ENCODE measurements at regions not wholly inside any gene's neighbourhood (a gene's known extent, or its start where the extent isn't known, plus 50 kb on each side); places are given as distances from the start of the nearest gene placed in this dataset.
"Not testable (repeated sequence)": the region's sequence is repeated elsewhere in the genome, so short reads cannot be mapped to it uniquely, and the experiment has no call there.

DNA sequence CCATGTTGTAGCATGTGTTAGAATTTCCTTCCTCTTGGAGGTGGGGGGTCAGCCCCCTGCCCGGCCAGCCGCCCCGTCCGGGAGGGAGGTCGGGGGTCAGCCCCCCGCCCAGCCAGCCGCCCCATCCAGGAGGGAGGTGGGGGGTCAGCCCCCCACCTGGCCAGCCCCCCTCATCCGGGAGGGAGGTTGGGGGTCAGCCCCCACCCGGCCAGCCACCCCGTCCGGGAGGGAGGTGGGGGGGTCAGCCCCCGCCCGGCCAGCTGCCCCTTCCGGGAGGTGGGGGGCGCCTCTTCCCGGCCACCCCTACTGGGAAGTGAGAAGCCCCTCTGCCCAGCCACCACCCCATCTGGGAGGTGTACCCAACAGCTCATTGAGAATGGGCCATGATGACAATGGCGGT lies 229.4 kb downstream of the NDUFA10 start:
- DNase-seq (ENCODE audit: low read depth, low spot score); CTCF ChIA-PET; H3K27me3 ChIP-seq (ENCODE audit: control insufficient read depth in 2 of 2, insufficient read depth in 2 of 2, low read length in 2 of 2); H3K4me2 ChIP-seq (ENCODE audit: insufficient read depth, low read length); H3K9me3 ChIP-seq (replicated peaks; ENCODE audit: control insufficient read depth, insufficient read depth, low read length); H3K9me1 ChIP-seq (replicated peaks; ENCODE audit: control insufficient read depth, extremely low read depth, insufficient read depth, low read length); POLR2A ChIA-PET; H3K36me3 ChIP-seq (ENCODE audit: control insufficient read depth in 2 of 2, extremely low read depth in 1 of 2, insufficient read depth in 2 of 2, low read length in 2 of 2); H3K4me1 ChIP-seq (ENCODE audit: control insufficient read depth, extremely low read depth, insufficient read depth, low read length); H3K9ac ChIP-seq (replicated peaks; ENCODE audit: extremely low read depth, insufficient read depth, low read length); H3K4me3 ChIP-seq (replicated peaks in 1 of 3; ENCODE audit: insufficient read depth in 1 of 3, low read depth in 1 of 3, low read length in 3 of 3); H4K20me1 ChIP-seq (replicated peaks; ENCODE audit: control insufficient read depth, extremely low read depth, insufficient read depth, low read length); intact Hi-C loops (cut with micrococcal nuclease); H3K27ac ChIP-seq (ENCODE audit: insufficient read depth, low read depth, low read length); H3K79me2 ChIP-seq (ENCODE audit: control insufficient read depth, insufficient read depth, low read length); FAIRE-seq; H2AFZ ChIP-seq (ENCODE audit: low read depth, low read length); BruUV-seq (replicated peaks); dilution Hi-C loops (cut with MboI; ENCODE audit: extremely low pct_ligation_motif_present, low sequenced_read_pairs): not testable (repeated sequence)

- BruUV-seq (replicated peaks): no TSS peak
- H3K27ac ChIP-seq (ENCODE audit: insufficient read depth, low read depth, low read length): no peak overlapping the region
- ChIA-PET CTCF (no interaction called here), POLR2A (no interaction called here)
- FAIRE-seq: no peak
- no peak for DNase-seq (ENCODE audit: low read depth, low spot score)
- H3K9ac ChIP-seq (replicated peaks; ENCODE audit: extremely low read depth, insufficient read depth, low read length): no peak overlapping the region
- no peak overlapping the region for H3K4me3 ChIP-seq (replicated peaks in 1 of 3; ENCODE audit: insufficient read depth in 1 of 3, low read depth in 1 of 3, low read length in 3 of 3)
- no peaks in the 10 kb centered on the region for H3K36me3 ChIP-seq (ENCODE audit: control insufficient read depth in 2 of 2, extremely low read depth in 1 of 2, insufficient read depth in 2 of 2, low read length in 2 of 2)
- no peaks in the 10 kb centered on the region for H3K27me3 ChIP-seq (ENCODE audit: control insufficient read depth in 2 of 2, insufficient read depth in 2 of 2, low read length in 2 of 2)
- no peak overlapping the region for H2AFZ ChIP-seq (ENCODE audit: low read depth, low read length)
- intact Hi-C loops (cut with micrococcal nuclease) (no loop called here), dilution Hi-C loops (cut with MboI; ENCODE audit: extremely low pct_ligation_motif_present, low sequenced_read_pairs) (no loop called here)
- no peaks in the 10 kb centered on the region for H3K9me1 ChIP-seq (replicated peaks; ENCODE audit: control insufficient read depth, extremely low read depth, insufficient read depth, low read length)
- TF ChIP-seq POLR2A (IDR thresholded peaks at IDR 0.05; ENCODE audit: low read depth, low read length): no peak
- no peak for TF ChIP-seq MYC (IDR thresholded peaks at IDR 0.05; ENCODE audit: low read depth, low read length)
- no peak for TF ChIP-seq MAX (IDR thresholded peaks at IDR 0.05; ENCODE audit: insufficient read depth, insufficient read length)
- no peak for TF ChIP-seq JUN (IDR thresholded peaks at IDR 0.05; ENCODE audit: borderline replicate concordance, insufficient read depth, insufficient read length, low read depth)
- no peaks in the 10 kb centered on the region for H3K9me3 ChIP-seq (replicated peaks; ENCODE audit: control insufficient read depth, insufficient read depth, low read length)
- H4K20me1 ChIP-seq (replicated peaks; ENCODE audit: control insufficient read depth, extremely low read depth, insufficient read depth, low read length): no peaks in the 10 kb centered on the region
- H3K4me1 ChIP-seq (ENCODE audit: control insufficient read depth, extremely low read depth, insufficient read depth, low read length): no peaks in the 10 kb centered on the region
- no peak overlapping the region for H3K4me2 ChIP-seq (ENCODE audit: insufficient read depth, low read length)
- H3K79me2 ChIP-seq (ENCODE audit: control insufficient read depth, insufficient read depth, low read length): no peaks in the 10 kb centered on the region
Observed at GRCh38 chr2:239793836-239794235, 231.3 kb downstream of the NDUFA10 start.
